Prostate gland (tissue), 2 donors: ENCODE measurements at regions not wholly inside any gene's neighbourhood (a gene's known extent, or its start where the extent isn't known, plus 50 kb on each side); places are given as distances from the start of the nearest gene placed in this dataset.
"Not testable (repeated sequence)": the region's sequence is repeated elsewhere in the genome, so short reads cannot be mapped to it uniquely, and the experiment has no call there.

ENCODE experiments used
- CTCF ChIP-seq, 4 experiments: fragments of 200-600 bp in 2 of 4; fragments of 450-650 bp in 2 of 4; sonication (generic) in 2 of 4; IDR thresholded peaks; 1 replicate in 3 of 4; 2 replicates in 1 of 4; pipeline ENCODE4 v1.5.1; 2016 to 2019; ENCODE audit warnings: antibody characterized with exemption in 4 of 4, mild to moderate bottlenecking in 2 of 4, moderate library complexity in 2 of 4
- POLR2A ChIP-seq: fragments of 450-650 bp; IDR thresholded peaks from one replicate; pipeline ENCODE4 v1.6.1; 2016; ENCODE audit warnings: antibody characterized with exemption, mild to moderate bottlenecking

GRCh38 chr1:120340838-120341751 is 73.7 kb upstream of the NBPF8 start:
- TF ChIP-seq CTCF (IDR thresholded peaks at IDR 0.05); POLR2A: not testable (repeated sequence)
